CD4-positive, alpha-beta T cell (primary cell): ENCODE measurements at regions not wholly inside any gene's neighbourhood (a gene's known extent, or its start where the extent isn't known, plus 50 kb on each side); places are given as distances from the start of the nearest gene placed in this dataset.

Experiments used
- ATAC-seq: fragments of 200-7000 bp; cut with Tn5 transposase; one replicate; pipeline ENCODE4 v1.10.0; 2022; ENCODE audit warnings: mild to moderate bottlenecking; ENCODE audit not compliant: poor library complexity
- CTCF ChIA-PET: fragments of 350-600 bp; sonication (Branson Sonifier 250); formaldehyde crosslinking; loops from one replicate; lab custom pipeline; 2021; ENCODE audit warnings: antibody characterized with exemption, inconsistent platforms; lab: Charles Lee
- POLR2A ChIA-PET: fragments of 350-600 bp; sonication (Branson Sonifier 250); formaldehyde crosslinking; loops from one replicate; lab custom pipeline; 2021; ENCODE audit warnings: antibody characterized with exemption, inconsistent platforms; lab: Charles Lee
- DNase-seq, 14 experiments: peaks; one replicate each; pipeline ENCODE4 v3.0.0-alpha.2; 2013 to 2020; ENCODE audit warnings: mixed read lengths in 2 of 14
- H3K27ac ChIP-seq, 2 donors: one replicate each; pipeline versions ENCODE4 v1.5.1 to v1.7.0; 2013; ENCODE audit warnings: low read length in 2 of 2, low read depth in 1 of 2, mild to moderate bottlenecking in 1 of 2
- H3K27me3 ChIP-seq, 2 experiments: 1 replicate in 1 of 2; 2 replicates in 1 of 2; pipeline versions ENCODE4 v1.6.1 to v1.7.0; 2013; ENCODE audit warnings: low read length in 2 of 2, control low read depth in 1 of 2, mild to moderate bottlenecking in 1 of 2, moderate library complexity in 1 of 2; ENCODE audit not compliant: insufficient read depth in 2 of 2, control insufficient read depth in 1 of 2
- H3K36me3 ChIP-seq: one replicate; pipeline ENCODE4 v1.6.1; 2013; ENCODE audit warnings: low read length, control low read depth; ENCODE audit not compliant: insufficient read depth
- H3K4me1 ChIP-seq: one replicate; pipeline ENCODE4 v1.6.1; 2013; ENCODE audit warnings: low read length, control low read depth; ENCODE audit not compliant: insufficient read depth
- H3K4me3 ChIP-seq: one replicate; pipeline ENCODE4 v1.5.1; 2013; ENCODE audit warnings: mild to moderate bottlenecking, low read length, moderate library complexity
- H3K9me3 ChIP-seq, 2 experiments: 1 replicate in 1 of 2; 2 replicates in 1 of 2; pipeline versions ENCODE4 v1.6.1 to v1.7.0; 2013; ENCODE audit warnings: low read length in 2 of 2, mild to moderate bottlenecking in 2 of 2, control low read depth in 1 of 2, moderate library complexity in 1 of 2; ENCODE audit not compliant: control insufficient read depth in 1 of 2, insufficient read depth in 1 of 2
- H3K27ac Mint-ChIP-seq: one replicate; pipeline ENCODE4 v1.8.0; 2020; ENCODE audit warnings: mixed read lengths
- H3K27me3 Mint-ChIP-seq: one replicate; pipeline ENCODE4 v1.8.0; 2021; ENCODE audit warnings: mixed read lengths
- H3K36me3 Mint-ChIP-seq: one replicate; pipeline ENCODE4 v1.8.0; 2021; ENCODE audit warnings: low read depth, mixed read lengths
- H3K4me1 Mint-ChIP-seq: one replicate; pipeline ENCODE4 v1.8.0; 2021; ENCODE audit warnings: low read depth, mixed read lengths
- H3K4me3 Mint-ChIP-seq: one replicate; pipeline ENCODE4 v1.8.0; 2020; ENCODE audit warnings: mild to moderate bottlenecking, mixed read lengths
- H3K9me3 Mint-ChIP-seq: one replicate; pipeline ENCODE4 v1.8.0; 2020; ENCODE audit warnings: mixed read lengths
- intact Hi-C, 2 experiments: fragments of 100-400 bp; cut with DNase I in 1 of 2; cut with micrococcal nuclease in 1 of 2; formaldehyde crosslinking; loops; one replicate each; pipeline versions ENCODE4 v1.15.1 to v1.9.0; 2023 to 2025; cut with DNase I, micrococcal nuclease
- TF ChIP-seq, protein P1 (sequence below): fragments of 200-600 bp; IDR thresholded peaks from one replicate; pipeline ENCODE4 v1.8.0; 2022; ENCODE audit warnings: antibody characterized with exemption, mild to moderate bottlenecking

DNA sequence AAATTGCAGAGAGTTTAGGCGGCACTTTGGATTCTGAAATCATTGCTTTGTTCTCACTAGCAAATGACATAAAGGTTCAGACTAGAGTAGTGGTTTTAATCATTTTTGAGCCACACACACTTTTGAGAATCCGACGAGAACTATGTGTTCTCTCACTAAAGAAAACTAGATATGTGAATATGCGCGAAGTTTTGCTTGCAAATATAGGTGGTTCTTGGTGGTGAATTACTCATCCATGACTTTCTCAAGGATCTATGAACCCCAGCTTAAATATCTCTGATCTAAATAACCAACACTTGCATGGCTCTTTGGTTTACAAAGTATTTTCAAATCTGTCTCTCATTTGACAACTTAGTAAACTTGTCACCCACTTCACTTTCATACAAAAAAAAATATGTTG, 54.8 kb downstream of the NOG start:
- Histone ChIP-seq H3K4me3 (no peak overlapping the region), H3K9me3 (no peaks in the 10 kb centered on the region), H3K27ac (no peak overlapping the region), H3K4me1 (no peaks in the 10 kb centered on the region), H3K36me3 (no peaks in the 10 kb centered on the region), H3K27me3 (peaks cover 0 to 6% of the 10 kb centered on the region in 2 experiments)
- no peaks in the 10 kb centered on the region for H3K9me3 Mint-ChIP-seq
- H3K27ac Mint-ChIP-seq = no peak overlapping the region
- POLR2A ChIA-PET = no interaction called here
- TF ChIP-seq, protein P1, sequence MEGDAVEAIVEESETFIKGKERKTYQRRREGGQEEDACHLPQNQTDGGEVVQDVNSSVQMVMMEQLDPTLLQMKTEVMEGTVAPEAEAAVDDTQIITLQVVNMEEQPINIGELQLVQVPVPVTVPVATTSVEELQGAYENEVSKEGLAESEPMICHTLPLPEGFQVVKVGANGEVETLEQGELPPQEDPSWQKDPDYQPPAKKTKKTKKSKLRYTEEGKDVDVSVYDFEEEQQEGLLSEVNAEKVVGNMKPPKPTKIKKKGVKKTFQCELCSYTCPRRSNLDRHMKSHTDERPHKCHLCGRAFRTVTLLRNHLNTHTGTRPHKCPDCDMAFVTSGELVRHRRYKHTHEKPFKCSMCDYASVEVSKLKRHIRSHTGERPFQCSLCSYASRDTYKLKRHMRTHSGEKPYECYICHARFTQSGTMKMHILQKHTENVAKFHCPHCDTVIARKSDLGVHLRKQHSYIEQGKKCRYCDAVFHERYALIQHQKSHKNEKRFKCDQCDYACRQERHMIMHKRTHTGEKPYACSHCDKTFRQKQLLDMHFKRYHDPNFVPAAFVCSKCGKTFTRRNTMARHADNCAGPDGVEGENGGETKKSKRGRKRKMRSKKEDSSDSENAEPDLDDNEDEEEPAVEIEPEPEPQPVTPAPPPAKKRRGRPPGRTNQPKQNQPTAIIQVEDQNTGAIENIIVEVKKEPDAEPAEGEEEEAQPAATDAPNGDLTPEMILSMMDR = no peak
- CTCF ChIA-PET = interaction anchor here (1.3 kb wide), 1 partner anchor 55 kb away, joined by 4 read pairs; the partner anchor contains the start of gene NOG
- ATAC-seq (no peak), DNase-seq (no peak)
- peaks cover 5% of the 10 kb centered on the region for H3K4me1 Mint-ChIP-seq
- intact Hi-C loops = no loop called here
- H3K4me3 Mint-ChIP-seq = no peak overlapping the region
- H3K36me3 Mint-ChIP-seq = no peaks in the 10 kb centered on the region
- H3K27me3 Mint-ChIP-seq = no peaks in the 10 kb centered on the region

DNA sequence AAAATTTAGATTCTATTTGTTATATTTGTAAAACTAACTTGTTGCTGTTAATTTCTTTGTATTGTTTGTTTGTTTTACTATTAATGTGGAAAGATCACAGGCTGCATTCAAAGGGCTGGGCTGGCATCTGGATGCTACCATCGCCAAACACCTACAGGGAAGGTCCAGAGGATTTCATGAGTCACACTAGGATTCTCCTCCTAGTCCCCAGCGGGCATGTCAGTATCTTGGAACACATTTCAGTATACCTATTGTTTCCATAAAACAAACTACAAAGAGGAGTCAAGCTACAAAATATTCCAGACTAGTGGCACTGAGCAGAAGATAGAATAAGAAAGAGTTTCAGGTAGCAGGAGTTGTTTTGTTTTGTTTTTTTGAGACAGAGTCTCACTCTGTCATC, 55.3 kb downstream of the NOG start:
- intact Hi-C loops = no loop called here
- no peak overlapping the region for H3K27ac Mint-ChIP-seq
- H3K27me3 Mint-ChIP-seq = no peaks in the 10 kb centered on the region

DNA sequence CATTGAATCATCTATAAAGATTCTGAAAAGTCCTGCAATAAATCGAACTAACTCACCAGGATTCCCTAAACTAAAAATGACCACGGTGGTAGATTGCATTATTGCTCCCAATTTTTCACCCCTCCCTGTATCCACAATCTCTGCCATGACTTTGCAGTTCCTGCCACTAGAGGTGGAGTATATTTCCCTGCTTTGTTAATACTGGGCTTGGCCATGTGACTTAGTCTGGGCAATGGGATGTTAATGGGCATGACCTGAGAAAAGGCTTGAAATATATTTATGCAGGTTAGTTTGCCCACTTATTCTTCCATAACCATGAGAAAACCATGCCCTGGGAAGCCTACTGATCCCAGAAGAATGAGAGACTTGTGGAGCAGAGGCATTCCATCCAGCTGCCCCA, 59.1 kb downstream of the NOG start:
- no peak overlapping the region for H3K4me3 Mint-ChIP-seq
- intact Hi-C loops = loop anchor here in 1 of 2 experiments (2.0 kb wide), 1 partner anchor 18 kb away; no protein-coding TSS in a partner anchor
- peaks cover 12% of the 10 kb centered on the region for H3K4me1 Mint-ChIP-seq
- H3K4me1 ChIP-seq = peaks cover 5% of the 10 kb centered on the region
- no peaks in the 10 kb centered on the region for H3K27me3 Mint-ChIP-seq
- H3K27ac ChIP-seq = no peak overlapping the region
- no peak for ATAC-seq
- no peaks in the 10 kb centered on the region for H3K9me3 ChIP-seq
- H3K36me3 Mint-ChIP-seq = no peaks in the 10 kb centered on the region
- TF ChIP-seq, protein P1 = no peak
- no peak for DNase-seq
- no peak overlapping the region for H3K4me3 ChIP-seq
- H3K36me3 ChIP-seq = no peaks in the 10 kb centered on the region
- no peaks in the 10 kb centered on the region for H3K27me3 ChIP-seq
- ChIA-PET CTCF (interaction anchor here (2.7 kb wide), 1 partner anchor 60 kb away, joined by 19 read pairs; the partner anchor contains the start of gene NOG), POLR2A (interaction anchor here (1.3 to 3.9 kb wide), 3 partner anchors 50 to 58 kb away, joined by 6 to 55 read pairs (median 21); partner anchors contain the start of gene NOG)
- H3K27ac Mint-ChIP-seq = no peak overlapping the region
- no peaks in the 10 kb centered on the region for H3K9me3 Mint-ChIP-seq

More for the DNA sequence above, 55.3 kb downstream of the NOG start:
- ATAC-seq (no peak), DNase-seq (no peak)
- H3K36me3 Mint-ChIP-seq = no peaks in the 10 kb centered on the region
- peaks cover 8% of the 10 kb centered on the region for H3K4me1 Mint-ChIP-seq
- ChIA-PET POLR2A (no interaction called here), CTCF (no interaction called here)
- peaks cover 0 to 6% of the 10 kb centered on the region in 2 experiments for H3K27me3 ChIP-seq
- no peak overlapping the region for H3K4me3 ChIP-seq
- peaks cover 4% of the 10 kb centered on the region for H3K4me1 ChIP-seq
- H3K4me3 Mint-ChIP-seq = no peak overlapping the region
- TF ChIP-seq, protein P1 = no peak
- H3K9me3 Mint-ChIP-seq = no peaks in the 10 kb centered on the region
- H3K36me3 ChIP-seq = no peaks in the 10 kb centered on the region
- no peaks in the 10 kb centered on the region for H3K9me3 ChIP-seq
- H3K27ac ChIP-seq = no peak overlapping the region
